ENCODE measurements at regions not wholly inside any gene's neighbourhood (a gene's known extent, or its start where the extent isn't known, plus 50 kb on each side); places are given as distances from the start of the nearest gene placed in this dataset.

GRCh38 chr3:84567796-84568195 lies 391.0 kb upstream of the CADM2 start (continued):
- TF ChIP-seq CTCF (IDR thresholded peaks at IDR 0.05; ENCODE audit: control extremely low read depth in 1 of 3, insufficient read depth in 1 of 3, low read depth in 1 of 3, low read length in 3 of 3) = no peak
- no peak for TF ChIP-seq BRCA1 (IDR thresholded peaks at IDR 0.05; ENCODE audit: low read depth, low read length)
